Central memory CD8-positive, alpha-beta T cell (primary cell): ENCODE measurements at regions not wholly inside any gene's neighbourhood (a gene's known extent, or its start where the extent isn't known, plus 50 kb on each side); places are given as distances from the start of the nearest gene placed in this dataset.

ENCODE experiments used
- ATAC-seq: fragments of 150-1000 bp; cut with Tn5 transposase; replicated peaks from 2 replicates; pipeline ENCODE4 v1.10.0; 2022; ENCODE audit warnings: mild to moderate bottlenecking, moderate FRiP score, moderate number of reproducible peaks; ENCODE audit not compliant: poor library complexity, severe bottlenecking; ENCODE audit errors: extremely low read depth
- DNase-seq, 2 donors: peaks; one replicate each; pipeline ENCODE4 v3.0.0; 2021; ENCODE audit warnings: low spot score in 2 of 2
- H3K27ac Mint-ChIP-seq: one replicate; pipeline ENCODE4 v1.8.0; 2022; ENCODE audit warnings: low read depth, mild to moderate bottlenecking, moderate library complexity, mixed read lengths
- H3K27me3 Mint-ChIP-seq: one replicate; pipeline ENCODE4 v1.8.0; 2022; ENCODE audit warnings: mixed read lengths
- H3K36me3 Mint-ChIP-seq: one replicate; pipeline ENCODE4 v1.8.0; 2022; ENCODE audit warnings: mild to moderate bottlenecking, moderate library complexity, mixed read lengths; ENCODE audit not compliant: insufficient read depth
- H3K4me1 Mint-ChIP-seq: one replicate; pipeline ENCODE4 v1.8.0; 2022; ENCODE audit warnings: mixed read lengths
- H3K4me3 Mint-ChIP-seq: one replicate; pipeline ENCODE4 v1.8.0; 2022; ENCODE audit warnings: mild to moderate bottlenecking, moderate library complexity, mixed read lengths
- H3K9me3 Mint-ChIP-seq: one replicate; pipeline ENCODE4 v1.8.0; 2022; ENCODE audit warnings: mixed read lengths

GRCh38 chr13:20334309-20334708, 102.2 kb upstream of the GJB6 start:
- Mint-ChIP-seq H3K27ac (no peak overlapping the region), H3K9me3 (no peaks in the 10 kb centered on the region), H3K36me3 (no peaks in the 10 kb centered on the region), H3K4me3 (no peak overlapping the region), H3K27me3 (peaks cover 12% of the 10 kb centered on the region), H3K4me1 (peaks cover 6% of the 10 kb centered on the region)
- DNase-seq (no peak), ATAC-seq (no peak)

GRCh38 chr13:20332361-20333096, 100.4 kb upstream of the GJB6 start:
- Mint-ChIP-seq H3K27ac (no peak overlapping the region), H3K36me3 (no peaks in the 10 kb centered on the region), H3K4me3 (no peak overlapping the region), H3K4me1 (peaks cover 6% of the 10 kb centered on the region), H3K9me3 (peaks cover 8% of the 10 kb centered on the region), H3K27me3 (peaks cover 29% of the 10 kb centered on the region)
- DNase-seq, result no peak
- no peak for ATAC-seq

- H3K27me3 Mint-ChIP-seq, result peaks cover 35% of the 10 kb centered on the region
- H3K9me3 Mint-ChIP-seq, result peaks cover 8% of the 10 kb centered on the region
- ATAC-seq (no peak), DNase-seq (no peak)
- no peak overlapping the region for H3K27ac Mint-ChIP-seq
- H3K4me1 Mint-ChIP-seq, result peaks cover under 1% of the 10 kb centered on the region
- no peaks in the 10 kb centered on the region for H3K36me3 Mint-ChIP-seq
- no peak overlapping the region for H3K4me3 Mint-ChIP-seq
Observed at GRCh38 chr13:20331949-20332348, 99.8 kb upstream of the GJB6 start.

- H3K9me3 Mint-ChIP-seq, result peaks cover 8% of the 10 kb centered on the region
- no peak overlapping the region for H3K4me3 Mint-ChIP-seq
- H3K27ac Mint-ChIP-seq, result no peak overlapping the region
- H3K36me3 Mint-ChIP-seq, result no peaks in the 10 kb centered on the region
- H3K4me1 Mint-ChIP-seq, result no peaks in the 10 kb centered on the region
- no peak for DNase-seq
- peaks cover 40% of the 10 kb centered on the region for H3K27me3 Mint-ChIP-seq
- no peak for ATAC-seq
Observed at GRCh38 chr13:20331419-20331818, 99.3 kb upstream of the GJB6 start.

GRCh38 chr13:20326809-20327208, 94.7 kb upstream of the GJB6 start:
- no peak for ATAC-seq

GRCh38 chr13:20326276-20326675, 94.2 kb upstream of the GJB6 start:
- Mint-ChIP-seq H3K9me3 (peaks cover 18% of the 10 kb centered on the region), H3K36me3 (peaks cover 2% of the 10 kb centered on the region), H3K27me3 (peaks cover 70% of the 10 kb centered on the region), H3K4me3 (no peak overlapping the region), H3K27ac (no peak overlapping the region), H3K4me1 (no peaks in the 10 kb centered on the region)
- ATAC-seq, result no peak
- DNase-seq, result no peak

More at GRCh38 chr13:20326809-20327208, 94.7 kb upstream of the GJB6 start:
- H3K9me3 Mint-ChIP-seq, result peaks cover 18% of the 10 kb centered on the region
- H3K4me3 Mint-ChIP-seq, result no peak overlapping the region
- DNase-seq, result no peak
- no peak overlapping the region for H3K27ac Mint-ChIP-seq
- H3K4me1 Mint-ChIP-seq, result no peaks in the 10 kb centered on the region
- peaks cover 64% of the 10 kb centered on the region for H3K27me3 Mint-ChIP-seq
- H3K36me3 Mint-ChIP-seq, result peaks cover 2% of the 10 kb centered on the region

GRCh38 chr13:20320885-20321284, 88.8 kb upstream of the GJB6 start:
- H3K27ac Mint-ChIP-seq, result no peak overlapping the region
- ATAC-seq (no peak), DNase-seq (no peak)
- no peak overlapping the region for H3K4me3 Mint-ChIP-seq
- H3K36me3 Mint-ChIP-seq, result peaks cover 2% of the 10 kb centered on the region
- H3K4me1 Mint-ChIP-seq, result no peaks in the 10 kb centered on the region
- peaks cover 8% of the 10 kb centered on the region for H3K9me3 Mint-ChIP-seq
- peaks cover 60% of the 10 kb centered on the region for H3K27me3 Mint-ChIP-seq

GRCh38 chr13:20313896-20314295, 81.8 kb upstream of the GJB6 start:
- peaks cover 22% of the 10 kb centered on the region for H3K27me3 Mint-ChIP-seq
- no peak for DNase-seq
- no peak for ATAC-seq
- no peaks in the 10 kb centered on the region for H3K4me1 Mint-ChIP-seq
- no peak overlapping the region for H3K4me3 Mint-ChIP-seq
- no peaks in the 10 kb centered on the region for H3K36me3 Mint-ChIP-seq
- H3K27ac Mint-ChIP-seq, result no peak overlapping the region
- H3K9me3 Mint-ChIP-seq, result no peaks in the 10 kb centered on the region

GRCh38 chr13:20312292-20312691, 80.2 kb upstream of the GJB6 start:
- DNase-seq (no peak), ATAC-seq (no peak)
- Mint-ChIP-seq H3K36me3 (no peaks in the 10 kb centered on the region), H3K27me3 (peaks cover 21% of the 10 kb centered on the region), H3K4me3 (no peak overlapping the region), H3K9me3 (peaks cover 7% of the 10 kb centered on the region), H3K4me1 (no peaks in the 10 kb centered on the region), H3K27ac (no peak overlapping the region)

GRCh38 chr13:20311596-20311995, 79.5 kb upstream of the GJB6 start:
- no peak for ATAC-seq
- H3K9me3 Mint-ChIP-seq, result peaks cover 9% of the 10 kb centered on the region
- no peak for DNase-seq
- no peaks in the 10 kb centered on the region for H3K4me1 Mint-ChIP-seq
- H3K27me3 Mint-ChIP-seq, result peaks cover 28% of the 10 kb centered on the region
- no peak overlapping the region for H3K27ac Mint-ChIP-seq
- H3K4me3 Mint-ChIP-seq, result no peak overlapping the region
- no peaks in the 10 kb centered on the region for H3K36me3 Mint-ChIP-seq

GRCh38 chr13:20311022-20311421, 78.9 kb upstream of the GJB6 start:
- ATAC-seq, result no peak
- no peak overlapping the region for H3K27ac Mint-ChIP-seq
- H3K4me3 Mint-ChIP-seq, result no peak overlapping the region
- H3K9me3 Mint-ChIP-seq, result peaks cover 9% of the 10 kb centered on the region
- H3K4me1 Mint-ChIP-seq, result no peaks in the 10 kb centered on the region
- H3K36me3 Mint-ChIP-seq, result no peaks in the 10 kb centered on the region
- H3K27me3 Mint-ChIP-seq, result peaks cover 33% of the 10 kb centered on the region
- no peak for DNase-seq

GRCh38 chr13:20306039-20306438, 73.9 kb upstream of the GJB6 start:
- Mint-ChIP-seq H3K9me3 (peaks cover 9% of the 10 kb centered on the region), H3K4me3 (no peak overlapping the region), H3K36me3 (peaks cover 1% of the 10 kb centered on the region), H3K27ac (no peak overlapping the region), H3K4me1 (no peaks in the 10 kb centered on the region), H3K27me3 (peaks cover 72% of the 10 kb centered on the region)
- ATAC-seq (no peak), DNase-seq (no peak)

- no peak for DNase-seq
- H3K9me3 Mint-ChIP-seq, result peaks cover 9% of the 10 kb centered on the region
- ATAC-seq, result no peak
- H3K4me1 Mint-ChIP-seq, result no peaks in the 10 kb centered on the region
- H3K27ac Mint-ChIP-seq, result no peak overlapping the region
- peaks cover 2% of the 10 kb centered on the region for H3K36me3 Mint-ChIP-seq
- H3K4me3 Mint-ChIP-seq, result no peak overlapping the region
- peaks cover 77% of the 10 kb centered on the region for H3K27me3 Mint-ChIP-seq
Observed at GRCh38 chr13:20305587-20305986, 73.5 kb upstream of the GJB6 start.
